Activated T-helper 1 cell treated with anti-CD3 and anti-CD28 coated beads, Interleukin-2, amount 50 U/mL, for 16 hours (primary cell): ENCODE measurements at regions not wholly inside any gene's neighbourhood (a gene's known extent, or its start where the extent isn't known, plus 50 kb on each side); places are given as distances from the start of the nearest gene placed in this dataset.

Experiments
- DNase-seq, 2 donors: peaks; one replicate each; pipeline ENCODE4 v3.0.0-alpha.2; 2020; ENCODE audit warnings: low read depth in 1 of 2, low spot score in 1 of 2

- no peak for DNase-seq
These were observed 49.9 kb downstream of the CHRM3 start for GRCh38 chr1:239436286-239436685.

- no peak for DNase-seq
These were observed 51.5 kb downstream of the CHRM3 start for GRCh38 chr1:239437822-239438221.

GRCh38 chr1:239438891-239439290, 52.5 kb downstream of the CHRM3 start:
- DNase-seq, result no peak

GRCh38 chr1:239443361-239443760, 57.0 kb downstream of the CHRM3 start:
- DNase-seq, result no peak

GRCh38 chr1:239446611-239447010, 60.2 kb downstream of the CHRM3 start:
- DNase-seq, result no peak

GRCh38 chr1:239448911-239449310, 62.5 kb downstream of the CHRM3 start:
- DNase-seq, result no peak

- no peak for DNase-seq
These were observed 69.4 kb downstream of the CHRM3 start for GRCh38 chr1:239455743-239456142.

- no peak for DNase-seq
These were observed 70.4 kb downstream of the CHRM3 start for GRCh38 chr1:239456788-239457187.

GRCh38 chr1:239457491-239458143, 71.2 kb downstream of the CHRM3 start:
- no peak for DNase-seq

DNA sequence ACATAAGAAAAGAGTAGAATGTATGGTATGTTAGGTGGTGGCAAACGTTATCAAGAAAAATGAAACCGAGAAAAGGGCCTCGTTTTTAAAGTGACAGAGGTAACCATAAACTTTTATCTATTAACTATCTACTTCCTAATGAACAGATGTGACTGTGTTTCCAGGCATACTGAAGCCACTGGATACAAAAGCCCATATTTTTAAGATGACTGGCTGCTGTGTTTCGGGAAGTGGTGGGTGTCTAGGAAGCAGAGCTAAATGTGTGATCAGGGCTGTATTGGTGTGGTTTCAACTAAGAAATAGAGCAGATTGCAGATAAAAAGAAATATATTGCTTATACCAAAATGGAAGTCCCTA, 71.8 kb downstream of the CHRM3 start:
- DNase-seq, result no peak

- no peak for DNase-seq
These were observed 81.4 kb downstream of the CHRM3 start for GRCh38 chr1:239467730-239468129.

DNA sequence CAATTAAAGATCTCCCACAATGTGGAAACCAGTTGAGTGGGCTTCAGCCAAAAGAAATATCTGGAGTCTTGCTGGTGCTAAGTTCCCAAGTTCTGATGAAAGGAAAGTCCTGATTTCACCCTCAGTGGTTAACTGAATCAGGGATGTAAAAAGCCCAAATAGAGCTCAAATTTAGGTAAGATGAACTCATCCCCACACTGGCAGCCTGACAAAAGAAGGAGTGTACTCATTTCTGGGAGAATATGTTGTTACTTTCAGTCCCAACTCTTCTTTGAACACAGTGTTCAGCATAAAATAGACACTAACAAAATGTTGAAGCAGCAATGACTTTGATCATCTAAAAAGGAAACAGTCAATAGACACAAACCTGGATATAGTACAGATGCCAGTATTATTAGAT, 91.7 kb downstream of the CHRM3 start:
- no peak for DNase-seq

DNA sequence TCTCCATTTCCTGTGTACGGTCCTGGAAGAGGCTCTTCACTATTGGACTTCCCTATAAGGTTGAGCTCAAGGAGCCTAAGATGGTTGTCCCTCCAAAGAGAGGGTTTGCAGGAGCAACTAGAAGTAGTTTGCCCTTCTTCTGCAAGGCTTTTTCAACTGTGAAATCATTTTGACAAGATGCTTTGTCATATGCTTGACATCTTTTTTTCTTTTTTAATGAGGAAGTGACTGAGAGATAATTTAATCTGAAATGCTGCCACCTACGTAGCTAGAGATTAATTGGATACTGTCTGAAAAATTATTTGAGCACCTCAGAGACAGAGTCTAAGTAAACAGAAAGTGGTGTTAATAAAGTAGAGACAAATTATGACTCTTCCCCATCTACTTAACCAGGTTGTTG, 97.0 kb downstream of the CHRM3 start:
- no peak for DNase-seq

DNA sequence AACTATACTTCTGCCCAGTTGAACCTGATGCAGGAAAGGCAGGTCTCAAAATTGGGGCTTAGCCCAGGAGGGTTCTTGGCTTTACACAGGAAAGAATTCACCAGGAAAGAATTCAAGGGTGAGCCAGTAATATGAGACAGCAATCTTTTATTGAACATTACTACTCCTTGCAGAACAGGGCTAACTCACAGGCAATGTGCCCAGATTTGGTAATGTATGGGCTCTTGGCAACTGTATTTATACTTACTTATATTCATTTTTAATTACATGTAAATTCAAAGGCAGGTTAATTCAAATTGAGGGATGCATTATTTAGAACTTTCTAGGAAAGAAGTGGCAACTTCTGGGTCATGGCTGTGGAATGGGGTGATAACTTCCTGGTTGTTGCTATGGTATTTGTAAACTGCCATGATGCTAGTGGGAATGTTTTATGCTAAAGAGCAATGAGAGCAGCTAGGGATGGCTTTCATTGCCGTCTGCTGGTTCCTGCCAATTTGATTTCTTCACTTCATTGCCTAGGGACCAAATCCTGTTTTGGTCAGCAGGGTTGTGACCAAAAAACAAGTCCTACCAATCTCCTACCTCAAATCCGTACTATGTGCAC, 107.5 kb downstream of the CHRM3 start:
- DNase-seq, result no peak

DNA sequence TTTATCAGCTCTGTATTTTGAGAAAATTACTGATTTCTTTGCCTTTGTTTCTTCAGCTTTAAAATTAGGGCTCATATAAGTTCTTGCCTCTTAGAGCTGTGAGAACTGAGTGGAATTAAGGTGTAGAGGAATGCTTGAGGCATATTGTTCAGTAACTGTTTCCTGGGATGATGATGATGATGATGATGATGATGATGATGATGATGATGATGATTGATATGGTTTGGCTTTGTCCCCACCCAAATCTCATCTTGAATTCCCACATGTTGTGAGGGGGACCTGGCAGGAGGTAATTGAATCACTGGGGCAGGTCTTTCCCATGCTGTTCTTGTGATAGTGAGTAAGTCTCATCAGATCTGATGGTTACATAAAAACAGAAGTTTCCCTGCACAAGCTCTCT, 118.7 kb downstream of the CHRM3 start:
- DNase-seq, result no peak

GRCh38 chr1:239507826-239508225, 121.5 kb downstream of the CHRM3 start:
- no peak for DNase-seq

DNA sequence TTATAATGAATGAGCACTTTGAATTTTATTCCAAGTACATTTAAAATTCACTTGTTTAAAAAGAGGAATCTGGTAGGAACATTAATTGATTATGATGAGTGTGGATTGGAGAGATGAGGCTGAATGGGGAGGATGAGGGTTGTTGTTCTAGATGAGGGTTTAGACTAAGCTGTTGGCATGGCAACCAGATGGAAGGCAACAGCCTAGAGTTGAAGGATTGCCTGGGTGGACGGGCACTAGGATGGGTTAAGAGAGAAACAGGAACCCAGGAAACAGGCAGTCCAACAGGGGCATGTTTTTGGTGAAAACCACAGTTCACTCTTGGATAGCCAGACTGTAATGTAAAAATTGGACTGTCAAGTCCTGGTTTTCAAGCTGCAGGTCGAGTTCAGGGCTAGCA, 125.5 kb downstream of the CHRM3 start:
- no peak for DNase-seq

- no peak for DNase-seq
These were observed 130.2 kb downstream of the CHRM3 start for GRCh38 chr1:239516579-239516978.

GRCh38 chr1:239526391-239526790, 140.0 kb downstream of the CHRM3 start:
- no peak for DNase-seq

GRCh38 chr1:239527051-239527693, 140.8 kb downstream of the CHRM3 start:
- no peak for DNase-seq

DNA sequence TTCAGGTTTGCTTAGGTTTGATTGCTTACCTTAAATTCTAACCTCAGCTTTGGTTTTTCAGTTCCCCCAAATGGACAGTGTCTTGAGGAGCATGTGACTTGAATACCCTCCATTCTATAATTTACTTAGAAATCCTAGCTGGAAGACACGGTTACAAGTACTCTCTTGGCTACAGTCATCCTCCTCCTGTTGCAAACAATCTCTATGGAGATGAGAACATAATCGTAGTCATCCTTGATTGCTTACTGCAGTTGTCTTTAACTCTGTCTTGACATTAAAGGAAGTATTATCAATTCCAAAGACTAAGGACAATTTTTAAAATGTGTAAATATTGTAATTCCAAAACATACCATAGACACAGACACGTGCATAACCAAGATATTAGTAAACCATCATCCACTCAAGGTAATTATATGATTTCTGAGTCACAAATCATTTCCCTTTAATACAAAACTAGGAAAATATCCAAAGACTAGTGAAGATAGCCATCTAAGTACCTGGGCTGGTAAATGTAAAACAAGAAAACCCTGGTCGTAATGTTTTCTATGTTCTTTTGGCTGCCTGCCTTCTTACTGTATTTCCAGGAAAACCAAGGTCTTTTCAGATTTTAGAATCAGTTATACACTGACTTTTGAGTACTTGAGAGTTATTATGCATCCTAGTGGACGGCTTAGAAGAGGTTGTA, 149.9 kb downstream of the CHRM3 start:
- no peak for DNase-seq

DNA sequence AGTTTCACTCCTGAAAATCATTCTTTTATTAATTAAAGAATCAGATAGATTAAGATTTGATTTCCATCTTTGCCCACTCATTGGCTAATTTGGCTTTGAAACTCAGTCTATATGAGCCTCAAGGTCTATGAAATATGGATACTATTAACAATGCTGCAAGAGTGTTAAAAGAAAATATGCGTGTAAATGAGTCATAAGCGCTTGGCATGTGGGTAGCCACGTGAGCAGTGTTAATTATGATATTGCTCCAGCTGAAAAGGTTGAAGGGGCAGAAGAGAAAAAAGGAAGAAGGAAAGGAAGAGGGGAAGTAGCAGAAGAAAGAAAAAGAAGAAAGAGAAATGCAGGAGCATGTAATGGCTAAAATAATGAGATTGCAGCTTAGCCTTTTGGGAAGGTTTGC, 151.4 kb downstream of the CHRM3 start:
- DNase-seq, result no peak
